HG02981 (cell line): ENCODE measurements at regions not wholly inside any gene's neighbourhood (a gene's known extent, or its start where the extent isn't known, plus 50 kb on each side); places are given as distances from the start of the nearest gene placed in this dataset.

Experiments used
- ATAC-seq: cut with Tn5 transposase; IDR thresholded peaks from one replicate; pipeline ENCODE4 v1.9.1; 2021; ENCODE audit warnings: mild to moderate bottlenecking, moderate library complexity; ENCODE audit not compliant: unreplicated experiment

GRCh38 chr2:5751873-5752482 lies 59.8 kb downstream of the SOX11 start:
- no peak for ATAC-seq

GRCh38 chr2:5756272-5756671 lies 64.1 kb downstream of the SOX11 start:
- no peak for ATAC-seq

- ATAC-seq = no peak
These were observed 66.2 kb downstream of the SOX11 start for GRCh38 chr2:5758346-5758745.

- no peak for ATAC-seq
These were observed 67.8 kb downstream of the SOX11 start for GRCh38 chr2:5759949-5760348.

GRCh38 chr2:5763531-5763930 lies 71.3 kb downstream of the SOX11 start:
- ATAC-seq = no peak

- ATAC-seq = no peak
These were observed 71.9 kb downstream of the SOX11 start for GRCh38 chr2:5764041-5764440.

- no peak for ATAC-seq
These were observed 73.9 kb downstream of the SOX11 start for GRCh38 chr2:5766056-5766455.

- ATAC-seq = no peak
These were observed 74.4 kb downstream of the SOX11 start for GRCh38 chr2:5766561-5766960.

GRCh38 chr2:5777131-5777535 lies 84.9 kb downstream of the SOX11 start:
- no peak for ATAC-seq

GRCh38 chr2:5781679-5782078 lies 89.5 kb downstream of the SOX11 start:
- ATAC-seq = no peak

GRCh38 chr2:5782103-5782502 lies 89.9 kb downstream of the SOX11 start:
- no peak for ATAC-seq

- no peak for ATAC-seq
These were observed 96.3 kb downstream of the SOX11 start for GRCh38 chr2:5788447-5788846.

- ATAC-seq = no peak
These were observed 99.2 kb downstream of the SOX11 start for GRCh38 chr2:5791371-5791770.

- no peak for ATAC-seq
These were observed 101.8 kb downstream of the SOX11 start for GRCh38 chr2:5794012-5794411.

- no peak for ATAC-seq
These were observed 105.9 kb downstream of the SOX11 start for GRCh38 chr2:5798084-5798483.

- ATAC-seq = no peak
These were observed 107.2 kb downstream of the SOX11 start for GRCh38 chr2:5799348-5799747.

GRCh38 chr2:5803547-5803946 lies 111.4 kb downstream of the SOX11 start:
- ATAC-seq = no peak

GRCh38 chr2:5818961-5819600 lies 126.9 kb downstream of the SOX11 start:
- ATAC-seq = no peak

- ATAC-seq = no peak
These were observed 131.9 kb downstream of the SOX11 start for GRCh38 chr2:5824126-5824525.

- ATAC-seq = no peak
These were observed 133.5 kb downstream of the SOX11 start for GRCh38 chr2:5825686-5826085.

- no peak for ATAC-seq
These were observed 134.9 kb downstream of the SOX11 start for GRCh38 chr2:5826979-5827655.

GRCh38 chr2:5834501-5834900 lies 142.3 kb downstream of the SOX11 start:
- no peak for ATAC-seq
